Liver (tissue), 7 donors: ENCODE measurements at regions not wholly inside any gene's neighbourhood (a gene's known extent, or its start where the extent isn't known, plus 50 kb on each side); places are given as distances from the start of the nearest gene placed in this dataset.

Experiments
- DNase-seq: peaks from one replicate; pipeline ENCODE4 v3.0.0-alpha.2; 2017; ENCODE audit warnings: low spot score
- H3K27ac ChIP-seq, 2 donors: one replicate each; pipeline ENCODE4 v1.7.0; 2013; ENCODE audit warnings: inconsistent platforms in 2 of 2, low read length in 2 of 2, control low read depth in 1 of 2, low read depth in 1 of 2, mild to moderate bottlenecking in 1 of 2
- H3K27me3 ChIP-seq, 4 donors: one replicate each; pipeline versions ENCODE4 v1.6.1 to v1.7.0; 2013; ENCODE audit warnings: low read length in 3 of 4, inconsistent platforms in 1 of 4, mild to moderate bottlenecking in 1 of 4, moderate library complexity in 1 of 4; ENCODE audit not compliant: control insufficient read depth in 4 of 4, insufficient read depth in 4 of 4
- H3K36me3 ChIP-seq, 4 donors: one replicate each; pipeline versions ENCODE4 v1.6.1 to v1.7.0; 2013; ENCODE audit warnings: low read length in 3 of 4, mild to moderate bottlenecking in 3 of 4, low read depth in 1 of 4, moderate library complexity in 1 of 4; ENCODE audit not compliant: control insufficient read depth in 4 of 4, insufficient read depth in 3 of 4
- H3K4me1 ChIP-seq, 4 donors: one replicate each; pipeline versions ENCODE4 v1.6.1 to v1.7.0; 2013; ENCODE audit warnings: low read length in 3 of 4, mild to moderate bottlenecking in 3 of 4, moderate library complexity in 1 of 4; ENCODE audit not compliant: control insufficient read depth in 4 of 4, insufficient read depth in 4 of 4
- H3K4me3 ChIP-seq, 3 donors: one replicate each; pipeline versions ENCODE4 v1.6.1 to v1.7.0; 2013; ENCODE audit warnings: low read length in 3 of 3, control low read depth in 1 of 3, low read depth in 1 of 3, mild to moderate bottlenecking in 1 of 3
- H3K9ac ChIP-seq, 2 donors: one replicate each; pipeline ENCODE4 v1.7.0; 2013; ENCODE audit warnings: low read length in 2 of 2, mild to moderate bottlenecking in 2 of 2, moderate library complexity in 2 of 2, control low read depth in 1 of 2, low read depth in 1 of 2
- H3K9me3 ChIP-seq, 4 donors: one replicate each; pipeline versions ENCODE4 v1.6.1 to v1.7.0; 2013; ENCODE audit warnings: low read length in 3 of 4; ENCODE audit not compliant: control insufficient read depth in 4 of 4
- EGR1 ChIP-seq, 2 donors: IDR thresholded peaks; 2 replicates each; pipeline ENCODE4 v1.6.1; 2016 to 2018; ENCODE audit warnings: antibody characterized with exemption in 2 of 2, low read depth in 2 of 2
- FOXA1 ChIP-seq: IDR thresholded peaks from 2 replicates; pipeline ENCODE4 v1.6.1; 2016; ENCODE audit warnings: antibody characterized with exemption
- FOXA2 ChIP-seq: IDR thresholded peaks from 2 replicates; pipeline ENCODE4 v1.6.1; 2016; ENCODE audit warnings: antibody characterized with exemption
- GABPA ChIP-seq, 2 donors: IDR thresholded peaks in 1 of 2; conservative IDR thresholded peaks in 1 of 2; 2 replicates each; pipeline ENCODE4 v1.6.1; 2016; ENCODE audit warnings: antibody characterized with exemption in 2 of 2, mild to moderate bottlenecking in 1 of 2, moderate library complexity in 1 of 2
- HNF4A ChIP-seq, 2 donors: conservative IDR thresholded peaks; 2 replicates each; pipeline ENCODE4 v1.6.1; 2016; ENCODE audit warnings: antibody characterized with exemption in 2 of 2, mild to moderate bottlenecking in 2 of 2
- HNF4G ChIP-seq: IDR thresholded peaks from 2 replicates; pipeline ENCODE4 v1.6.1; 2016; ENCODE audit warnings: antibody characterized with exemption
- JUND ChIP-seq, 2 donors: IDR thresholded peaks; 2 replicates each; pipeline ENCODE4 v1.6.1; 2016; ENCODE audit warnings: antibody characterized with exemption in 2 of 2
- NR2F2 ChIP-seq: IDR thresholded peaks from 2 replicates; pipeline ENCODE4 v1.6.1; 2016; ENCODE audit warnings: antibody characterized with exemption
- RAD21 ChIP-seq, 2 donors: IDR thresholded peaks; 2 replicates each; pipeline ENCODE4 v1.6.1; 2016; ENCODE audit warnings: antibody characterized with exemption in 2 of 2, mild to moderate bottlenecking in 2 of 2
- RXRA ChIP-seq, 2 donors: IDR thresholded peaks; 2 replicates each; pipeline ENCODE4 v1.6.1; 2017 to 2018; ENCODE audit warnings: antibody characterized with exemption in 2 of 2, mild to moderate bottlenecking in 1 of 2
- SP1 ChIP-seq: IDR thresholded peaks from 2 replicates; pipeline ENCODE4 v1.6.1; 2018; ENCODE audit warnings: antibody characterized with exemption, mild to moderate bottlenecking
- TAF1 ChIP-seq: conservative IDR thresholded peaks from 2 replicates; pipeline ENCODE4 v1.6.1; 2016; ENCODE audit warnings: antibody characterized with exemption, mild to moderate bottlenecking
- WGBS: extraction: QIAGEN DNeasy Blood & Tissue Kit; methylation state at CpG from one replicate; pipeline ENCODE4 v1.1.7; 2013; 5-methylcytosine and 5-hydroxymethylcytosine counted together
- TF ChIP-seq, protein P1 (sequence below): IDR thresholded peaks from 2 replicates; pipeline ENCODE4 v1.6.1; 2016; ENCODE audit warnings: antibody characterized with exemption
- TF ChIP-seq, protein P2 (sequence below): IDR thresholded peaks from 2 replicates; pipeline ENCODE4 v1.6.1; 2016; ENCODE audit warnings: antibody characterized with exemption
- TF ChIP-seq, protein P3 (sequence below): IDR thresholded peaks from 2 replicates; pipeline ENCODE4 v1.6.1; 2016; ENCODE audit warnings: antibody characterized with exemption, mild to moderate bottlenecking
- donor health status: healthy.
- donor health status: healthy.
- donor health status: healthy.
- donor health status: healthy.

DNA sequence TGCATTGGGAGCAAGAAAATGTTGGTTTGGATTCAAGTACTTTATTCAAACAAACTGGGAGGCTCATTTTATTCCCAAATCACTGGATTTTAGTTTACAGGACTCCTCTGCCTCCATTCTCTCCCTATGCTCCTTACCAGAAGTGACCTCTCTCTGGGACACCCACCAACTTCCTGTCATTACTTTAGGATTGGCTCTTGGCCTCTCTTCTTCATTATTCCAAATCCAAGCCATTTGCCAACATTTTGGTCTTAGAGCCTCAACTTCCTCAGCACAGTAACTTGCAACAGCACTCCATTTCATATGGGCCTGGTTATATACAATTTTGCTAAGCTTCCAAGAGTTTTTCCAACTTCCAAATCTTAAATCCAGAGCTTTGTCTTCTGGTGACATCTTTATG lies 432.1 kb downstream of the NR2F2 start:
- Histone ChIP-seq H3K4me1 (no peaks in the 10 kb centered on the region), H3K27me3 (peaks cover 0 to 2% (median under 1%) of the 10 kb centered on the region in 4 donors), H3K27ac (no peak overlapping the region), H3K9ac (no peak overlapping the region), H3K9me3 (peaks cover 0 to 7% (median 0%) of the 10 kb centered on the region in 4 donors), H3K36me3 (no peaks in the 10 kb centered on the region), H3K4me3 (no peak overlapping the region)
- no peak for TF ChIP-seq EGR1 (IDR thresholded peaks at IDR 0.05; ENCODE audit: low read depth in 2 of 2)
- TF ChIP-seq RAD21 (IDR thresholded peaks at IDR 0.05), result no peak
- no peak for TF ChIP-seq JUND (IDR thresholded peaks at IDR 0.05)
- TF ChIP-seq HNF4A (conservative IDR thresholded peaks at IDR 0.05), result no peak
- no peak for TF ChIP-seq GABPA (IDR thresholded peaks at IDR 0.05 in 1 of 2, conservative IDR thresholded peaks at IDR 0.05 in 1 of 2)
- no peak for TF ChIP-seq FOXA2
- no peak for TF ChIP-seq FOXA1
- DNase-seq, result no peak

DNA sequence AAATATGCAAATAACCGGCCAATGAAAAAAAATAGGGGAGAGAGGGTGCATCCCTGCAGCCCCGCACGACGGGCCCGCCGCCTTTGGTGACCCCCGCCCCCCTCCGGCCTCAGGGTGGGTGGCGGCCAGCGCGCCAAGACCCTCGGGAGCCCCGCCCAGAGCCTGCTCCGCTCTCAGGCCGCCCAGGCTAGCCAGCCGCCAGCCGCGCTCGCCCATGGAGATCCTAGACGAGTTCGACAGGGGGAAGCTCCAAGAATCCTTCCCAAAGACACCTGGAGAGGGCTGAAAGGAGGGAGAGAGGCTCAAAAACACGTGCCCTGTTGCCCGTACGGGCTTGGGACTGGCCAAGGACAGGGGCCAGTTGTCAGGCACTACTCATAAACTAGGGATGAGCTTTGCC lies 434.0 kb downstream of the NR2F2 start:
- Histone ChIP-seq H3K9me3 (no peaks in the 10 kb centered on the region), H3K27me3 (peaks cover 0 to 5% (median under 1%) of the 10 kb centered on the region in 4 donors), H3K4me3 (no peak overlapping the region), H3K9ac (no peak overlapping the region), H3K4me1 (no peaks in the 10 kb centered on the region), H3K36me3 (no peaks in the 10 kb centered on the region), H3K27ac (no peak overlapping the region)
- TF ChIP-seq NR2F2 (no peak), JUND (IDR thresholded peaks at IDR 0.05) (no peak), FOXA1 (no peak), TAF1 (no peak), RXRA (IDR thresholded peaks at IDR 0.05) (no peak)
- TF ChIP-seq, protein P1, sequence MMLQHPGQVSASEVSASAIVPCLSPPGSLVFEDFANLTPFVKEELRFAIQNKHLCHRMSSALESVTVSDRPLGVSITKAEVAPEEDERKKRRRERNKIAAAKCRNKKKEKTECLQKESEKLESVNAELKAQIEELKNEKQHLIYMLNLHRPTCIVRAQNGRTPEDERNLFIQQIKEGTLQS, result no peak
- WGBS, result 82% methylated on average over 24 of the region's 24 CpGs
- DNase-seq, result no peak

DNA sequence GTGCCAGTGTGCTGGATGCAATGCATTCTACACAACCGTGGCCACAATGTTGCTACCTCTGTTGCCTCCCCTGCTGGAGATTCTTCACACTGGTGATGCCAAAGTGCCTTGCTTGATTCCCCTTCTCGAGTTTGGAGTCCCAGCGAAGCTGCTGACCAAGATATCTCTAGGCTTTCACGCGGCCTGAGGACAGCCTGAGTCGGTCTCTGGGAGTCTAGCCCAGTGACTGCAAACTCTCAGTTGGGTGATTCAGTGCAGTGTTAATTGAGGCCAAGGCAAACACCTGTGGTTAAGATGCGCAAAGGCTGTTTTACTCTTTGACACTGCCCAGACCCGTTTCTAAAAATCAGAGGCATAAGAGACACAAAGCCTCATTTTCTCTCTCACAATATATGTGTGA lies 434.4 kb downstream of the NR2F2 start:
- Histone ChIP-seq H3K4me1 (no peaks in the 10 kb centered on the region), H3K9ac (no peak overlapping the region), H3K9me3 (no peaks in the 10 kb centered on the region), H3K36me3 (no peaks in the 10 kb centered on the region), H3K27ac (no peak overlapping the region), H3K27me3 (peaks cover 0 to 5% (median under 1%) of the 10 kb centered on the region in 4 donors), H3K4me3 (no peak overlapping the region)
- TF ChIP-seq, protein P2, sequence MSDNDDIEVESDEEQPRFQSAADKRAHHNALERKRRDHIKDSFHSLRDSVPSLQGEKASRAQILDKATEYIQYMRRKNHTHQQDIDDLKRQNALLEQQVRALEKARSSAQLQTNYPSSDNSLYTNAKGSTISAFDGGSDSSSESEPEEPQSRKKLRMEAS, result no peak
- TF ChIP-seq SP1 (no peak), RXRA (IDR thresholded peaks at IDR 0.05) (no peak), JUND (IDR thresholded peaks at IDR 0.05) (no peak), FOXA1 (no peak), HNF4G (no peak), FOXA2 (no peak)
- TF ChIP-seq, protein P3, sequence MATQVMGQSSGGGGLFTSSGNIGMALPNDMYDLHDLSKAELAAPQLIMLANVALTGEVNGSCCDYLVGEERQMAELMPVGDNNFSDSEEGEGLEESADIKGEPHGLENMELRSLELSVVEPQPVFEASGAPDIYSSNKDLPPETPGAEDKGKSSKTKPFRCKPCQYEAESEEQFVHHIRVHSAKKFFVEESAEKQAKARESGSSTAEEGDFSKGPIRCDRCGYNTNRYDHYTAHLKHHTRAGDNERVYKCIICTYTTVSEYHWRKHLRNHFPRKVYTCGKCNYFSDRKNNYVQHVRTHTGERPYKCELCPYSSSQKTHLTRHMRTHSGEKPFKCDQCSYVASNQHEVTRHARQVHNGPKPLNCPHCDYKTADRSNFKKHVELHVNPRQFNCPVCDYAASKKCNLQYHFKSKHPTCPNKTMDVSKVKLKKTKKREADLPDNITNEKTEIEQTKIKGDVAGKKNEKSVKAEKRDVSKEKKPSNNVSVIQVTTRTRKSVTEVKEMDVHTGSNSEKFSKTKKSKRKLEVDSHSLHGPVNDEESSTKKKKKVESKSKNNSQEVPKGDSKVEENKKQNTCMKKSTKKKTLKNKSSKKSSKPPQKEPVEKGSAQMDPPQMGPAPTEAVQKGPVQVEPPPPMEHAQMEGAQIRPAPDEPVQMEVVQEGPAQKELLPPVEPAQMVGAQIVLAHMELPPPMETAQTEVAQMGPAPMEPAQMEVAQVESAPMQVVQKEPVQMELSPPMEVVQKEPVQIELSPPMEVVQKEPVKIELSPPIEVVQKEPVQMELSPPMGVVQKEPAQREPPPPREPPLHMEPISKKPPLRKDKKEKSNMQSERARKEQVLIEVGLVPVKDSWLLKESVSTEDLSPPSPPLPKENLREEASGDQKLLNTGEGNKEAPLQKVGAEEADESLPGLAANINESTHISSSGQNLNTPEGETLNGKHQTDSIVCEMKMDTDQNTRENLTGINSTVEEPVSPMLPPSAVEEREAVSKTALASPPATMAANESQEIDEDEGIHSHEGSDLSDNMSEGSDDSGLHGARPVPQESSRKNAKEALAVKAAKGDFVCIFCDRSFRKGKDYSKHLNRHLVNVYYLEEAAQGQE, result no peak
- DNase-seq, result no peak
- 85% methylated on average over 8 of the region's 8 CpGs for WGBS
